GM20000 (cell line): ENCODE measurements at regions not wholly inside any gene's neighbourhood (a gene's known extent, or its start where the extent isn't known, plus 50 kb on each side); places are given as distances from the start of the nearest gene placed in this dataset.

Experiments used
- DNase-seq: peaks from one replicate; pipeline ENCODE4 v3.0.0; 2012; ENCODE audit warnings: low spot score
- CTCF ChIP-seq: IDR thresholded peaks from 2 replicates; pipeline ENCODE4 v1.5.1; 2012; ENCODE audit warnings: mild to moderate bottlenecking, control low read depth; ENCODE audit errors: extremely low read depth, missing control alignments

- DNase-seq: no peak
- TF ChIP-seq CTCF: no peak
Measured at GRCh38 chr16:8172551-8172950, 417.8 kb downstream of the TMEM114 start.

GRCh38 chr16:8168016-8168415 lies 422.3 kb downstream of the TMEM114 start:
- no peak for DNase-seq
- TF ChIP-seq CTCF: no peak

- no peak for TF ChIP-seq CTCF
Measured at GRCh38 chr16:8167436-8167835, 422.9 kb downstream of the TMEM114 start.

GRCh38 chr16:8158051-8158450 lies 432.3 kb downstream of the TMEM114 start:
- no peak for DNase-seq
- no peak for TF ChIP-seq CTCF

More at GRCh38 chr16:8167436-8167835, 422.9 kb downstream of the TMEM114 start:
- DNase-seq: no peak

GRCh38 chr16:8155275-8155674 lies 435.0 kb downstream of the TMEM114 start:
- TF ChIP-seq CTCF: no peak
- DNase-seq: no peak

- no peak for DNase-seq
- no peak for TF ChIP-seq CTCF
Measured at GRCh38 chr16:8146256-8147012, 443.9 kb downstream of the TMEM114 start.

GRCh38 chr16:8138666-8139065 lies 451.6 kb downstream of the TMEM114 start:
- DNase-seq: no peak
- no peak for TF ChIP-seq CTCF
